SIG-M5 treated with dmso at 0.1 percent for 504 hours (cell line): ENCODE measurements at regions not wholly inside any gene's neighbourhood (a gene's known extent, or its start where the extent isn't known, plus 50 kb on each side); places are given as distances from the start of the nearest gene placed in this dataset.
"Not testable (repeated sequence)": the region's sequence is repeated elsewhere in the genome, so short reads cannot be mapped to it uniquely, and the experiment has no call there.

Source experiments
- DNase-seq: peaks from one replicate; lab custom pipeline; 2025; ENCODE audit not compliant: unreplicated experiment; lab: John Stamatoyannopoulos, UW

DNA sequence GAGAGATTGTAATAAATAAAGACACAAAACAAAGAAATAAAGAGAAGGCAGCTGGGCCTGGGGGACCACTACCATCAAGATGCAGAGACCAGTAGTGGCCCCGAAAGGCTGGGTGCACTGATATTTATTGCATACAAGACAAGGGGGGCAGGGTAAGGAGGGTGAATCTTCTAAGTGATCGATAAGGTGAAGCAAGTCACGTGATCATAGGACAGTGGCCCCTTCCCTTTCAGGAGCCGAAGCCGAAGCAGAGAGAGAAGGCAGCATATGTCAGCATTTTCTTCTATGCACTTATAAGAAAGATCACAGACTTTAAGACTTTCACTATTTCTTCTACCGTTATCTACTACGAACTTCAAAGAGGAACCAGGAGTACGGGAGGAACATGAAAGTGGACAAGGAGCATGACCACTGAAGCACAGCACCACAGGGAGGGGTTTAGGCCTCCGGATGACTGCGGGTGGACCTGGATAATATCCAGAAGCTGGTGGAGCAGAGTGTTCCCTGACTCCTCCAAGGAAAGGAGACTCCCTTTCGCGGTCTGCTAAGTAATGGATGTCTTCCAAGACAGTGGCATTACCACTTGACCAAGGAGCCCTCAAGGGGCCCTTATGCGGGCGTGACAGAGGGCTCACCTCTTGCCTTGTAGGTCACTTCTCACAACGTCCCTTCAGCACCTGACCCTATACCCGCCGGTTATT is 126.4 kb downstream of the RBM46 start:
- DNase-seq, result not testable (repeated sequence)

DNA sequence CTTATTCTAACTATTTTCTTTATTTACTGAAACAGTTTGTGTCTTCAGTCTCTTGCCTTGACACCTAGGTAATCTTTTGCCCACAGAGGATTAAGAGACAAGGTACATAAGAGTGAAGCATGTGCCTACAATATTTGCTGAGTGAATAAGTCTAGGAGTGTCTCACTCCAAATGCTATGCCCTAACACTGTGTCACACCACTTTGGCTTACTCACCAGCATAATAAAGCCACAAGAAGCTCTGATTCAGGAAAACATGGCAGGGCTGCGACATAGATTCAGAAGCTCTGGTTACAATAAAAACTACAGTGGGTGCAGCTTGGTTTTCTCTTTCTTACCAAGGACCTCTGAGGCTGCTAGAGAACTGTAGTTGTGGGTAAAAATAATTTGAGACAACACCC is 127.1 kb downstream of the RBM46 start:
- DNase-seq, result no peak

DNA sequence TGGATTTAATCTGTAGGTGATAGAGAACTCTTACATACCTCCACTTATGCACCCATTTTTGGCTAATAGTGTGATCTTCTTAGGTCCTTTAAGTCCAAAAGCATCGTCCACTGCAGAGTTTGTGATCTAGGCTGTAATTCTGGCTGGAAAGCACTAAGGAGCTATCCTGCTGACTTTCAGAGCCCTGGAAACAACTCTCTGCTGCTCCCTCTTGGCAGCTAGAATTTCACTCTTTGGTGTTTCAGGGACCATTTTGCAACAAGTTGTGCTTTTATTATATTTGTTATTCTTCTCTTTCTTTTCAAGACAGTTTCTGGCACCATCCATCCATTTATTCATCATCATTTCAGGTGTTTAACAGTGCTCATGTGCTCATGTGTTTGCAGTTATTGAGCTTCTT is 130.0 kb downstream of the RBM46 start:
- DNase-seq, result peak; percentile 4

DNA sequence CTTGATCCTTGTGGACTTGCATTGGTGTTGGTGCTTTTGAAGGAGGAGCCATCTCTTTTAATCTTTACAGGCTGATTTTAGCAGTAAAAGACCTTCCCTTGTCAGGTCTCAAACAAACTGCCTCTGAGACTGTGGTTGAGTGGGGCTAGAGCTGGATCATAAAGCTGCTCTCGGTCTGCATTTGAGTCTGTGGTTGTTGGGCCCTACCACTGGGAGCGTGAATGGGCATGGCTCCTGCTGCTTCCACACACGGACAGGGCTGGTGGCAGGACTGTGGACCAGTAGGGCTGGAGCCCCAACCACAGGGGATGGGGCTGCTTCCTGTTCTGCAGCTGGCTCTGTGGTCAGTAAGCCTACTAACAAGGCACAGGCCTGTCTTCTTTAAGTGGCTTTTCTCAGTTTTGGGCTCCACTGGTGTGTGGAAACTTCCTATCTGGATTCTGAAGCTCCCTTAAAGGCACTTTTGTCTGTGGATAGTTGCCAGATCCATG is 130.6 kb downstream of the RBM46 start:
- DNase-seq, result no peak

DNA sequence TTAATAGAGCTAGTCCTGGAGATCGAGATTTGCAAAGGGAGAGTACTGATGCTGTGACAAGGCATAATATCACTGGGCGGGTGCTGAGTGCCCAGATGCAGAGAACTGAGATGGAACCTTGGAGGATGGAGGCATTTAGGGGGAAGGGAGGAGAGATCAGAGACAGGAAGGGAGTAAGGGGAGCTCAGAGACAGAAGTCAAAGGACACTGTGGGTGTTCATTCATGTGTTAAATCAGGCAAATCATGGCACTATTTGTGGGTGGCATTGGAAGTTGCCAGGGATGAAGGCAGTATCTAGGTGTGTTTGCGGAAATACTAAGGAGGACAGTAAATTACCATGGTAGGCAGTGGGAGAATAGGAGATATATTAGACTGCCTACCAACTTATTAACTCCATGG is 135.0 kb downstream of the RBM46 start:
- DNase-seq, result no peak

DNA sequence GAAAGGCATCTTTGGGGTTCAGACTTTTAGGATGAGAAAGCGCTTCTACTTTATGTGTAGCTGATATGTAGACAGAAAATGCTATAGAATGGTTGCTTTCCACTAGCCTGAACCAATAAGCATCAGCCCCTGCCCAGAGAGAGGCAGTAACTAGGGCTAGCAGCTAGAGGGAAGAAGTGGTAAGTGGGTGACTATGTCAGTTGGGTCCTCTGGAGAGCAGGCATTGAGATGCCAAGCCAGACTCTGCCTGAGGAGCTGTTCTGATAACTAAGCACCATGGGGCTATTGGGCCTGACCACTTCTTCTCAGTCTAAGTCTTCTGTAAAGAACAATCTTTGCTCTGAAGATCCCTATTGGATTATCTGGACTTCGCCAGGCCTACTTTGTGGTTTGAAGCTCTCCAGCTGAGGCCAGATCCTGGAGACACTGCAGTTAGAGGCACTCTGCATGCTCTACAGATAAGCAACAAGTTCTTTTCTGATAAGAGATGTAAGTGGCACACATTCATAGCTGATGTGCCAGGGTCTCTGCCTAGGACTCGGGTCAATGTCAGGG is 146.1 kb downstream of the RBM46 start:
- no peak for DNase-seq

DNA sequence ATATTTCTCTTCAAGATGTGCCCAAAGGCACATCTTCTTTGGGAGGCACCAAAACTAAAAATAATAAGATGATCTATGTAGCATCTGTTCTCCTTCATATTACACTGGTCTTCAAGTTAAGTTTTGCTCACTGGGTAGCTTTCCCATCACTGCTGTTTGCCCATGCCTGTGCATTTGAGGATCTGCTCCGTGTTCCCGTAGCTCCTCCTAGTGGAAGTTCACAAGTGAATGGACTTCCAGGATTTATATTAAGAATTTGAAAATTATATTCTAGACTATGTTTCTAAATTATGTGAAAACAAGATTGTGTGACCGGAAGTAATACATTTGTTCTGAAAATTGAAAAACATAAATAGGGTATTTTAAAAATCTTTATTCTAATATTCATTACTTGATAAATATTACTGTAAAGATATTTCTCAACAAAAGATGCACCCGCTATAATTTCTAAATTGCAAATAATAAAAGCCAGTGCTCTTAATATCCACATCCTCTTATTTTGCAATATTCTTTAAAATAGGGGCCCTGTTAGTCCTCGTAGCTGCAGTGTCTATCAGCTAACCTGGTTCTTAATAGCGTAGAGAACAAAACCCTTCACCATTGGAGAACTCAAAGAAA is 147.7 kb downstream of the RBM46 start:
- no peak for DNase-seq

DNA sequence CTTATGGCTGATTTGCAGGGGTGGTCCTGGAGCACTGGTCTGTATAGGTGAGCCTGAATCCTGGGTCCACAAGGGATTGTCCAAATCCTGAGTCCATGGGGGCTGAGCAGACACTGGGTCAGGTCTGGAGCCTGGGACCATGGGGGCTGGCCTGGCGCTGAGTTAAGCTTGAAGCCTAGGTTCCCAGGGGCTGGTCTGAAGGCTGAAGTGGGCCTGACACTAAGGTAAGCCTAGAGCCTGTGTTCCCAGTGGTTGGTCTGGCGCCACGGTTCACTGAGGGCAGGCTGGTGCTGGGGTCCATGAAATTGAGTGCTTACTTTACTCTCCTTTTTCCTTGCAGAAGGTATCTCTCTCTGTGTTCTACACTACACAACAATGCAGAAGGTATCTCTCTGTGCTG is 155.8 kb downstream of the RBM46 start:
- no peak for DNase-seq

DNA sequence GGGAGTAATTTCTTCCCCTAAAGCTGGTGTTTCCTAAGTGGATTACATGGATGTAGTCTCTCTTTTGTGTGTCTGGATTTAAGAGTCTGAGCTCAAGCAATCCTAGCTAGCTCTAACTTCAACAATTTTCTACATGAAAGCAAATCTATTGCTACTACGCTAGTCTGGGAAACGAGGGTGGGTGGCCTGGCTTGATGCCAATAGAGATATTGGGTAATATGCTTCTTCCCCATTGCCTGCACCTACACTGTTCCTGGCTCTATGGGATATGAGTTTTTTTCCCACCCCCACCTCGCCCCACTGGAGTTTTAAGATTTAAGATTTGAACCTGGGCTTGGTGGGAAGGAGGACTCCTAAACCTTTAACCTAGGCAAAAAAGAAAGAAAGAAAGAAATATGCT is 158.8 kb downstream of the RBM46 start:
- DNase-seq, result no peak

DNA sequence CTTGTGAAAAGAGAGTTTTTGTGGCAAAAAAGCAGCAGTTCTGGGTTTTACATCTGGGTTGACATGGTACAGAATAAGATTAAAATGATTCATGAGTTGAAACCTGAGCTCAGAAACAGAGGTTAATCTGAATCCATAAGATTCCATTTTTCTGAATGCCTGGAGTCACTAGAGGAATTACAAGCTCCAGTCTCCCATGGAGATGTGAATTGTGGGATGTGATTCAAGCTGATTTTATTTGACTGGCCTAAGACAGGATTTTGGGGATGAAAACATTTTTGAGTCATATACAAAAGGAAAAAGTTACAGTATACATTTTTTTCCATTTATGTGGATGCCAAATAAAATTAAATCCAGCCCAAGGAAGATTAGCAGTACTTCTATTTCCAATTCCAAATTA is 161.1 kb downstream of the RBM46 start:
- no peak for DNase-seq

DNA sequence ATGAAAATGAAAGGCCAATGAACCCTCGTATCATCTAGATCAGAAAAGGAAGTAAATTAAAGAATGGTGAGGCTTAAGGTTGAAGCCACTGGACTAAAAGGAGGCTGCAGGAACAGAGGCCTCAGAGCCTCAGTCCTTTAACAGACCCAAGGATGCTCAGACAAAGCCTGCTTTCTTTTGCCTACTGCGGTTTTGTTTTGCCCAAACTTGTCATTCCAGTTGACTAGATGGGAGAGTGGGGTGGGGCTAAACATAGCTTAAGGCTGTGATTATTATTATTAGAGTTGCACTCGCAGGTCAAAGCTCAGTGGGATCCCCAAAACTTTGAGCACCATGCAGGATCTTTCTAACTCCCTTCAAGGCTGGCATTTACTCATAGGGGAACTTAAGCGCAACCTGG is 163.9 kb downstream of the RBM46 start:
- DNase-seq, result no peak

DNA sequence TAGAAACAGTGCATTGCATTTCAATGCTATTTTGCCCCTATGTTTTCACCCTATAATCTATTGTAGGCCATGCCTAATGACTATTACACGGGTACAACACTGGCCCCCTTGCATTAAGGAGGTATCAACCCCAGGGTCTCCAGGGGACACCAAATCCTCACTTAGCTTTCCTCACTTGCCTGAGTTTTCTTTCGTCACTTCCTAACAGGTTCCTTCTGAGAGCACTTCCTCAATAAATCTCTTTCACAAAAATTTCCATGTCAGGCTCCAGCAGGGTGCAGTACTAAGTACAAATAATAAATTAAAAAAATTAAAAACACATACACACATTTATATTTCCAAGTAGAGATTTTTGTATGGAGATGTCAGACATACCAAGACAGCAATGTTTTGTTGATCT is 165.0 kb downstream of the RBM46 start:
- DNase-seq, result no peak

DNA sequence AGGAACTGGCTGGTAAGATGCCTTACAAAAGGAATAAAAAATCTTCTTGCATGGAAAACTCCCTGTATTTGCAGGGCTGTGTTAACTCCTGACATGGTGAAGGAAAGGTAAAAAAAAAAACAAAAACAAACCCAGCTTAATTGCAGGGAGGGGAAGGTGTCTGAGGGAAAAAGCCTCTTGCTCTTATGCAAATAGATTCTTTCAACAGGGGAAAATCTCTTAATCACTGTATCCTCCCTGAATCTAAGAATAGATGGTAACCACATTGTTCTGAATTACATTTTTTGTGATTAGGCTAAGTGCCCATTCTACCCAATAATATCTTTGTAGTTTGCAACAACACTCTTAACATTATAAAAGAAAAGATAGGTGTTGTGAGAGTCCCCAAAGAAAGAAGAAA is 172.6 kb downstream of the RBM46 start:
- no peak for DNase-seq

DNA sequence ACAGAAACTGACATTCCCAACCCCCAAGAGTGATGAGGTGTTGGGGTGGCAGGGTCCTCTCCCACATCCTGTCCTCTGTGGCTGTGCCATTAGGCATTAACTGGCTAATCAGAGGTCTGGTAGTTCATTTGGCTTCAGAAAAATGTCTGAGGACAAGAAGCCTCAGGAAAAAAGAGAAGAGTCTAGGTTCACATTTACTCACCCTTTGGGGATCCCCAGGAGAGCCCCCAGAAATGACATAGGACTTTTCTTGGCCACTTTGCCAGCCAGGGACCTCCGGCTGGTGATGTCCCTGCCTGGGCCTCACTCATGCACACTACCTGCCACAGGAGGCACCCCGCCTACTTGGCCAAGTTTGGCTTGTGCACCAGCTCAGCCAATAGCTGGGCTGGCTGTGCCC is 173.0 kb downstream of the RBM46 start:
- DNase-seq, result no peak

DNA sequence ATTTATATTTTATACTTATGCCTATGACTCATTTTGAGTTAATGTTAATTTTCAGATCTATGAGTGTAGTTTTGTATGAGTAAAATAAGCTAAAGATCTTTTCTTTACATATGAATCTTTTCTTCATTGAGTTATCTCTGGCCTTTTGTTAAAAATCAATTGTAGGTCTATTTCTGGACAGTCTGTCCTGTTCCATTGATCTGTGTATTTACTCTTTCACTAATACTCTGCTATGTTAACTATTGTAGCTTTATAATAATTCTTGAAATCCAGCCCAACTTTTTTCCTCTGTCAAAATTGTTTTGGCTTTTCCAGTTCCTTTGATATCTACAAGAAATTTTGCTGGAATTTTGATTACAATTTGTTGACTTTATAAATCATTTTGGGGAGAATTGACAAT is 177.0 kb downstream of the RBM46 start:
- DNase-seq, result no peak

DNA sequence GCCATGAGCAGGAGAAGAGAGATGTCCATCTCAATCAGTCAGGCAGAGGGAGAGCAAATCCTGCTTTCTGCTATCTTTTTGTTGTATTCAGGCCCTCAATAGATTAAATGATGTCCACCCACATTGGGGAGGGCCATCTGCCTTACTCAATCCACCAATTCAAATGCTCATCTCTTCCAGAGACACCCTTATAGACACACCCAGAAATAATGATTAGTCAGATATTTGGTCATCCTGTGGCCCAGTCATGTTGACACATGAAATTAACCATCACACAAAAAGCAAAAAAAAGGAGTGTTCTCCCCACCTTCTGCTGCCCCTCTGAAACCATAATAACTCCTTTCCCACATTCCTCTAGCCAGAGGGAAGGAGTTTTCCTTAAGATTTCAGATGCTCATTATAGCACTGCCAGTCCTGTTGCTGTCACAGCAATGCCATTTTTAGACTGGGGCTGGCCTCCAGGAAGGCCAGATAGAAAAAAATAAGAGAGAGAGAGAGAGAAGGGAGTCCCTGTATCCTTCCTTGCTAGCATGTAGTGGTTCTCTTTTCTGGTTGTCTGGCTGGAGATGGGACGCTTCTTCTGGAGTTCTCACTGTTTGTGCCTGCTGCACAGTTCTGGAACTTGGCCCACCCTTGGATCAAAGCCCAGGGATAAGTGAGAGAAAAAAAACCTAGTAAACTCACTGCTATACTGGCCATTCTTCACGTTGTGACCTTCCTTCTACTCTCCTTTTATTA is 177.7 kb downstream of the RBM46 start:
- DNase-seq, result no peak

DNA sequence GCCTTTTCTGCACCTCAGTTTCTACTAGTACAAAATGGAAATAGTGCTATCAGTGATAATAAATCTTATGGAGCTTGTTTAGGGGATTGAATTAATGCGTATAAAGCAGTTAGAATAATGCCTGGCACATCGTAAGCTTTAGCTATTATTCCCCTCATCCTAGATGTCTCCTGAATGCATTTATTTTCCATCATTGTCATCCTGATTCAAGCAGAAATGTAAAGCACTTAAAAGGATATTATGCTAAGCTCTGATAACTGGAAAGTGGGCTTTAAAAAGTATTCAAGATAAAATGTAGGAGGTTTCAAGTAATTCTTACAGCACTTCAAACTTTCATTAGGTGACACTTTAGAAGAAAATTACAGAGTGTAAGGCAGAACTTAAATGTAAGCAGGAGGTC is 178.7 kb downstream of the RBM46 start:
- DNase-seq, result no peak

DNA sequence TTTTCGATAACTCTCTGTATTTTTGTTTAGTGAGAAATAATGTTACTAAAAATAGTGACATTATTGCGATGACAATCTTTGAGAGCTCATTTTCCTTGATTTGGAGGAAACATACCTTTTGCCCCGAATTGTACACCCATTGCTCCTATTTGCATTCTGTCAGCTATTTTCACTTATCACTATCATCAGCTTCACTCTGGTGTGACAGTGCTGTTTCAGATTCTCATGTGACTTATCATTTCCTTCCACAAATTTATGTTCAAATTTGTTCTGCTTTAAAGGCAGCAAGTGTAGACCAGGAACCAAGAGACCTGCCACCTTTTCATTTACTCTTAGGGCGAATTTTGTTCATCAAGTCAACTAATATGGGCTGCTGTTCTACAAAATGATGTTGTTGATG is 179.4 kb downstream of the RBM46 start:
- DNase-seq, result no peak

DNA sequence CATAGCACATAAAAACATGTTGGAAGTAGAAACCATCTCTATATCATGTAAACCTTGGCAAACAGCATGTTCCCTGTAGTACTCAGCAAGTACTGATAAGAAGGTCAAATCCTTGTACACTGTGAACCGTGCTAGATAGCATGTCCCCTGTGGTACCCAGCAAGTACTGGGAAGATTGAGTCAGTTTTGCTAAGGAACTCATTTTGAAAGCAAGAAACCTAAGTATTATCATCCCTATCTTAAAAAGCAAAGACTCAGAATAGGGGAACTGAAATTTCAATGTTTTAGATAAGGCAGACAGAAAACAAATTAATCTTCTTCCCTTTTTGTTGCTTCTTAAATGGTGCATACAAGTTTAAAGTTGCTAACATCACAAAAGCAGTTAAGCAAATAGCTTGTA is 180.2 kb downstream of the RBM46 start:
- DNase-seq, result no peak

DNA sequence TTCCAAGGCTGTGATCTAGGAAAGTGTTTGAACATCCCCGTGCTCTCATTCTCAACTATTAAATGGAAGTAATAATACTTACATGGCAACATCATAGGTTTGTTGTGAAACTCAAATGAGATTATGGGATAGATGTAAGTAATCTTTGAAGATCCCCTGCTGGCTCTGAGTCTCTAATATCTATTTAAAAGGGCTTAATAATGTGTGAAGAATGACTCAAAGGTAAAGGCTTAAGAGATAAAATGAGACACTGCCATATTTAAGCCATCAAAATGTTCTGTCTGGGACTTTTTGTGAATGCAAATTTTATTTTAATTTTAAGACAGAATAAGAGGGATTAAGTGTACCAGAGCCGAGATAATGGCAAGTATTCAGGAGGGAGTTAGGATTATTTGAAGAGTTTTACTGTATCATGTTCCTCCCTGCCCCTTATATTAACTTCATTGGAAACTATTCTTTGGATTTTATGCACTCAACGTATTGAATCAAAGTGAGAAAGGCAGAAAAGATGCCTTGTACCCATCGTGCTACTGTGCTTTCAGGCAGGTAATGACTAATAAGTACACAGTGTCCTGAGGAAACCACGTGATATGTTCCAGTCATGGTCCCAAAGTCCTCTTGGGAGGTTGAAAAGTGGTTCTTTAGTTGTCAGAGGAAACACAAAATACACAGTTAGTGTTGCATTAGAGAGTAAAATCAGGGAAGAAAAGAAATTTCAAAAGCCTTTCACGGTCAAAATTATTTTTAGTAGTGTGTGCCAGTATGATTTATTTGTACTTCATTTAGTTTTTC is 192.4 kb downstream of the RBM46 start:
- no peak for DNase-seq

DNA sequence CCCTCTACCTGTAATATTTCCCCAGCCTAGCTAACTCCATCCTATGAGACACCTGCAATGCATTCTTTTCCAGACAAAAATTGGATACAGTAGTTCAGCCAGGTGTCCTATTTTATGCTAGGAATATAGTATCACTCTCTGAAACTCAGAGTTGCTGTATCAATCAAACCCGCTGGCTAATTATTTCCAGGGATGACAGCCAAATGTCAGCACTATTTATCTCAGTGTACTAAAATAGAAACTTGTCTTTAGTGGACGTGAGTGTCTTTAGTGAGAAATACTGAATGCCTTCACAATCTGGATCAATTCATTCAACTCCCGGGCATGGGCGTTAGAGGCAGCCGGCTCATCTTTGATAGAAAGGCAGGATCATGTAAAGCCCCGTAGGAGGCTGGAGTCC is 196.2 kb downstream of the RBM46 start:
- no peak for DNase-seq
